Skeletal muscle cell (primary cell): ENCODE measurements at regions not wholly inside any gene's neighbourhood (a gene's known extent, or its start where the extent isn't known, plus 50 kb on each side); places are given as distances from the start of the nearest gene placed in this dataset.

Source experiments
- DNase-seq: peaks from one replicate; pipeline ENCODE4 v3.0.0-alpha.2; 2010; ENCODE audit warnings: low read depth
- H3K4me3 ChIP-seq: 2 replicates; pipeline ENCODE4 v1.5.1; 2011; ENCODE audit warnings: low read depth, mild to moderate bottlenecking, control low read depth, low read length, moderate library complexity

GRCh38 chr2:133753665-133754064, 185.4 kb upstream of the NCKAP5 start:
- no peak for DNase-seq
- no peak overlapping the region for H3K4me3 ChIP-seq

GRCh38 chr2:133755480-133756300, 187.4 kb upstream of the NCKAP5 start:
- DNase-seq = peak; percentile 92
- no peak overlapping the region for H3K4me3 ChIP-seq

GRCh38 chr2:133756833-133757232, 188.6 kb upstream of the NCKAP5 start:
- DNase-seq = no peak
- H3K4me3 ChIP-seq = no peak overlapping the region

GRCh38 chr2:133760376-133760775, 192.1 kb upstream of the NCKAP5 start:
- DNase-seq = peak; percentile 97
- no peak overlapping the region for H3K4me3 ChIP-seq

GRCh38 chr2:133765658-133766057, 197.4 kb upstream of the NCKAP5 start:
- H3K4me3 ChIP-seq = no peak overlapping the region

GRCh38 chr2:133766164-133766832, 198.0 kb upstream of the NCKAP5 start:
- no peak for DNase-seq
- no peak overlapping the region for H3K4me3 ChIP-seq

More at GRCh38 chr2:133765658-133766057, 197.4 kb upstream of the NCKAP5 start:
- DNase-seq = peak; percentile 79

GRCh38 chr2:133768256-133768655, 200.0 kb upstream of the NCKAP5 start:
- DNase-seq = no peak
- no peak overlapping the region for H3K4me3 ChIP-seq

- no peak overlapping the region for H3K4me3 ChIP-seq
- no peak for DNase-seq
Observed at GRCh38 chr2:133768658-133769435, 200.6 kb upstream of the NCKAP5 start.

- no peak overlapping the region for H3K4me3 ChIP-seq
- no peak for DNase-seq
Observed at GRCh38 chr2:133773854-133774653, 205.8 kb upstream of the NCKAP5 start.

GRCh38 chr2:133774654-133775015, 206.4 kb upstream of the NCKAP5 start:
- no peak overlapping the region for H3K4me3 ChIP-seq

GRCh38 chr2:133776936-133777573, 208.8 kb upstream of the NCKAP5 start:
- no peak overlapping the region for H3K4me3 ChIP-seq
- DNase-seq = no peak

More at GRCh38 chr2:133774654-133775015, 206.4 kb upstream of the NCKAP5 start:
- DNase-seq = no peak

- H3K4me3 ChIP-seq = no peak overlapping the region
- DNase-seq = no peak
Observed at GRCh38 chr2:133777574-133777960, 209.3 kb upstream of the NCKAP5 start.

GRCh38 chr2:133780099-133780996, 212.1 kb upstream of the NCKAP5 start:
- DNase-seq = no peak
- no peak overlapping the region for H3K4me3 ChIP-seq

GRCh38 chr2:133780997-133781513, 212.8 kb upstream of the NCKAP5 start:
- DNase-seq = no peak

GRCh38 chr2:133787207-133787606, 218.9 kb upstream of the NCKAP5 start:
- peak; percentile 52 for DNase-seq
- no peak overlapping the region for H3K4me3 ChIP-seq

More at GRCh38 chr2:133780997-133781513, 212.8 kb upstream of the NCKAP5 start:
- no peak overlapping the region for H3K4me3 ChIP-seq

- H3K4me3 ChIP-seq = no peak overlapping the region
- no peak for DNase-seq
Observed at GRCh38 chr2:133787651-133788050, 219.4 kb upstream of the NCKAP5 start.

GRCh38 chr2:133788386-133788785, 220.1 kb upstream of the NCKAP5 start:
- no peak overlapping the region for H3K4me3 ChIP-seq
- DNase-seq = no peak

- no peak for DNase-seq
- H3K4me3 ChIP-seq = no peak overlapping the region
Observed at GRCh38 chr2:133789743-133790142, 221.5 kb upstream of the NCKAP5 start.
